ENCODE measurements at regions not wholly inside any gene's neighbourhood (a gene's known extent, or its start where the extent isn't known, plus 50 kb on each side); places are given as distances from the start of the nearest gene placed in this dataset.

GRCh38 chr21:28663111-28663693 is 329.5 kb downstream of the LTN1 start:
- ChIA-PET CTCF (no interaction called here), POLR2A (no interaction called here)
- Mint-ChIP-seq H3K36me3 (no peaks in the 10 kb centered on the region), H3K9me3 (no peaks in the 10 kb centered on the region), H3K4me1 (peaks cover 7% of the 10 kb centered on the region; the same call in 1 of the 2 replicates), H3K4me3 (no peak overlapping the region), H3K27ac (no peak overlapping the region), H3K27me3 (ENCODE audit: low read depth) (no peaks in the 10 kb centered on the region)
- ATAC-seq, result 0 out of 2 replicates have a peak, but pooled peaks have one; percentile 32
- TF ChIP-seq FOXP1 (CRISPR knock-in tag; IDR thresholded peaks at IDR 0.05; ENCODE audit: borderline replicate concordance), result no peak
- no peak for TF ChIP-seq TCF7 (CRISPR knock-in tag; IDR thresholded peaks at IDR 0.05; ENCODE audit: low read depth)
- no peak for TF ChIP-seq NFYB (CRISPR knock-in tag; conservative IDR thresholded peaks at IDR 0.05; ENCODE audit: low read depth)
- TF ChIP-seq NR3C1 (CRISPR knock-in tag; conservative IDR thresholded peaks at IDR 0.05; ENCODE audit: low read depth), result no peak
- TF ChIP-seq AR (CRISPR knock-in tag; IDR thresholded peaks at IDR 0.05), result no peak
- TF ChIP-seq ZNF121 (CRISPR knock-in tag; IDR thresholded peaks at IDR 0.05), result no peak
- no peak for TF ChIP-seq CREB1 (CRISPR knock-in tag; IDR thresholded peaks at IDR 0.05)
- no peak for TF ChIP-seq ZBTB21 (CRISPR knock-in tag; IDR thresholded peaks at IDR 0.05; ENCODE audit: borderline replicate concordance)
- TF ChIP-seq ZNF263 (CRISPR knock-in tag; IDR thresholded peaks at IDR 0.05; ENCODE audit: low read depth), result no peak
- no peak for TF ChIP-seq ZNF425 (CRISPR knock-in tag; conservative IDR thresholded peaks at IDR 0.05)
- no peak for TF ChIP-seq JAZF1 (CRISPR knock-in tag; IDR thresholded peaks at IDR 0.05)
- no peak for TF ChIP-seq RORB (CRISPR knock-in tag; IDR thresholded peaks at IDR 0.05)
- TF ChIP-seq TP53 (CRISPR knock-in tag; IDR thresholded peaks at IDR 0.05), result no peak
- TF ChIP-seq, protein P1, sequence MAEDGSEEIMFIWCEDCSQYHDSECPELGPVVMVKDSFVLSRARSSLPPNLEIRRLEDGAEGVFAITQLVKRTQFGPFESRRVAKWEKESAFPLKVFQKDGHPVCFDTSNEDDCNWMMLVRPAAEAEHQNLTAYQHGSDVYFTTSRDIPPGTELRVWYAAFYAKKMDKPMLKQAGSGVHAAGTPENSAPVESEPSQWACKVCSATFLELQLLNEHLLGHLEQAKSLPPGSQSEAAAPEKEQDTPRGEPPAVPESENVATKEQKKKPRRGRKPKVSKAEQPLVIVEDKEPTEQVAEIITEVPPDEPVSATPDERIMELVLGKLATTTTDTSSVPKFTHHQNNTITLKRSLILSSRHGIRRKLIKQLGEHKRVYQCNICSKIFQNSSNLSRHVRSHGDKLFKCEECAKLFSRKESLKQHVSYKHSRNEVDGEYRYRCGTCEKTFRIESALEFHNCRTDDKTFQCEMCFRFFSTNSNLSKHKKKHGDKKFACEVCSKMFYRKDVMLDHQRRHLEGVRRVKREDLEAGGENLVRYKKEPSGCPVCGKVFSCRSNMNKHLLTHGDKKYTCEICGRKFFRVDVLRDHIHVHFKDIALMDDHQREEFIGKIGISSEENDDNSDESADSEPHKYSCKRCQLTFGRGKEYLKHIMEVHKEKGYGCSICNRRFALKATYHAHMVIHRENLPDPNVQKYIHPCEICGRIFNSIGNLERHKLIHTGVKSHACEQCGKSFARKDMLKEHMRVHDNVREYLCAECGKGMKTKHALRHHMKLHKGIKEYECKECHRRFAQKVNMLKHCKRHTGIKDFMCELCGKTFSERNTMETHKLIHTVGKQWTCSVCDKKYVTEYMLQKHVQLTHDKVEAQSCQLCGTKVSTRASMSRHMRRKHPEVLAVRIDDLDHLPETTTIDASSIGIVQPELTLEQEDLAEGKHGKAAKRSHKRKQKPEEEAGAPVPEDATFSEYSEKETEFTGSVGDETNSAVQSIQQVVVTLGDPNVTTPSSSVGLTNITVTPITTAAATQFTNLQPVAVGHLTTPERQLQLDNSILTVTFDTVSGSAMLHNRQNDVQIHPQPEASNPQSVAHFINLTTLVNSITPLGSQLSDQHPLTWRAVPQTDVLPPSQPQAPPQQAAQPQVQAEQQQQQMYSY (CRISPR knock-in tag; IDR thresholded peaks at IDR 0.05), result no peak
- TF ChIP-seq NR1H2 (CRISPR knock-in tag; IDR thresholded peaks at IDR 0.05), result no peak
- TF ChIP-seq, protein P2, sequence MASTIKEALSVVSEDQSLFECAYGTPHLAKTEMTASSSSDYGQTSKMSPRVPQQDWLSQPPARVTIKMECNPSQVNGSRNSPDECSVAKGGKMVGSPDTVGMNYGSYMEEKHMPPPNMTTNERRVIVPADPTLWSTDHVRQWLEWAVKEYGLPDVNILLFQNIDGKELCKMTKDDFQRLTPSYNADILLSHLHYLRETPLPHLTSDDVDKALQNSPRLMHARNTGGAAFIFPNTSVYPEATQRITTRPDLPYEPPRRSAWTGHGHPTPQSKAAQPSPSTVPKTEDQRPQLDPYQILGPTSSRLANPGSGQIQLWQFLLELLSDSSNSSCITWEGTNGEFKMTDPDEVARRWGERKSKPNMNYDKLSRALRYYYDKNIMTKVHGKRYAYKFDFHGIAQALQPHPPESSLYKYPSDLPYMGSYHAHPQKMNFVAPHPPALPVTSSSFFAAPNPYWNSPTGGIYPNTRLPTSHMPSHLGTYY (CRISPR knock-in tag; IDR thresholded peaks at IDR 0.05), result no peak
- TF ChIP-seq, protein P3, sequence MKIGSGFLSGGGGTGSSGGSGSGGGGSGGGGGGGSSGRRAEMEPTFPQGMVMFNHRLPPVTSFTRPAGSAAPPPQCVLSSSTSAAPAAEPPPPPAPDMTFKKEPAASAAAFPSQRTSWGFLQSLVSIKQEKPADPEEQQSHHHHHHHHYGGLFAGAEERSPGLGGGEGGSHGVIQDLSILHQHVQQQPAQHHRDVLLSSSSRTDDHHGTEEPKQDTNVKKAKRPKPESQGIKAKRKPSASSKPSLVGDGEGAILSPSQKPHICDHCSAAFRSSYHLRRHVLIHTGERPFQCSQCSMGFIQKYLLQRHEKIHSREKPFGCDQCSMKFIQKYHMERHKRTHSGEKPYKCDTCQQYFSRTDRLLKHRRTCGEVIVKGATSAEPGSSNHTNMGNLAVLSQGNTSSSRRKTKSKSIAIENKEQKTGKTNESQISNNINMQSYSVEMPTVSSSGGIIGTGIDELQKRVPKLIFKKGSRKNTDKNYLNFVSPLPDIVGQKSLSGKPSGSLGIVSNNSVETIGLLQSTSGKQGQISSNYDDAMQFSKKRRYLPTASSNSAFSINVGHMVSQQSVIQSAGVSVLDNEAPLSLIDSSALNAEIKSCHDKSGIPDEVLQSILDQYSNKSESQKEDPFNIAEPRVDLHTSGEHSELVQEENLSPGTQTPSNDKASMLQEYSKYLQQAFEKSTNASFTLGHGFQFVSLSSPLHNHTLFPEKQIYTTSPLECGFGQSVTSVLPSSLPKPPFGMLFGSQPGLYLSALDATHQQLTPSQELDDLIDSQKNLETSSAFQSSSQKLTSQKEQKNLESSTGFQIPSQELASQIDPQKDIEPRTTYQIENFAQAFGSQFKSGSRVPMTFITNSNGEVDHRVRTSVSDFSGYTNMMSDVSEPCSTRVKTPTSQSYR (CRISPR knock-in tag; IDR thresholded peaks at IDR 0.05), result no peak
- no peak for DNase-seq (ENCODE audit: low spot score)
